ENCODE measurements at regions not wholly inside any gene's neighbourhood (a gene's known extent, or its start where the extent isn't known, plus 50 kb on each side); places are given as distances from the start of the nearest gene placed in this dataset.

- TF ChIP-seq POLR2A (IDR thresholded peaks at IDR 0.05; ENCODE audit: low read length), result no peak
- no peak for TF ChIP-seq GATA1 (IDR thresholded peaks at IDR 0.05; ENCODE audit: low read depth, low read length)
These were observed 526.1 kb downstream of the TMEM38B start for GRCh38 chr9:106220415-106220814.
